HEK293 (cell line): ENCODE measurements at regions not wholly inside any gene's neighbourhood (a gene's known extent, or its start where the extent isn't known, plus 50 kb on each side); places are given as distances from the start of the nearest gene placed in this dataset.

Source experiments
- ZNF274 ChIP-seq, 2 experiments: fragments of 200-500 bp in 1 of 2; fragments of 450-650 bp in 1 of 2; sonication (Bioruptor generic) in 1 of 2; formaldehyde crosslinking in 1 of 2; IDR thresholded peaks; 2 replicates each; pipeline versions ENCODE4 v1.5.1 to v1.6.1; 2014 to 2016; ENCODE audit warnings: borderline replicate concordance in 1 of 2, inconsistent platforms in 1 of 2, low read length in 1 of 2, missing biosample characterization in 1 of 2, missing genetic modification characterization in 1 of 2
- TF ChIP-seq, protein P1 (sequence below): fragments of 450-650 bp; formaldehyde crosslinking; IDR thresholded peaks from 2 replicates; pipeline ENCODE4 v1.5.1; 2016; ENCODE audit warnings: missing biosample characterization, missing genetic modification characterization

DNA sequence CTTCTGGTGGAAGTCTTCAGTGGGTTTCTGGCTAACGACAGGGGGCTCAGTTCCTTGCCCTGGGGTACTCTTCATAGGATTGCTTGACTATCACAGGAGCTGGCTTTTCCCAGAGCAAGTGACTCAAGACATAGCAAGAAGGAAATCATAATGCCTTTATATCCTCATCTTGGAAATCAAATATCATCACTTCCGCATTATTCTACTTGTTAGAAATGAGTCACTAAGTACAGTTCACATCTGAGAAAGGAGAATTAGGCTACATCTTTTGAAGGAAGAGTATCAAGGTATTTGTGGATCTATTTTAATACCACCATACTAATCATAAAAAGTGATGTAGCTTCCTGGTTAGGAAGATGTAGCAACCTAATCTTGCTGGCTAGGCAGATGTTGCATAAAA is 148.2 kb upstream of the RAI14 start:
- TF ChIP-seq, protein P1, sequence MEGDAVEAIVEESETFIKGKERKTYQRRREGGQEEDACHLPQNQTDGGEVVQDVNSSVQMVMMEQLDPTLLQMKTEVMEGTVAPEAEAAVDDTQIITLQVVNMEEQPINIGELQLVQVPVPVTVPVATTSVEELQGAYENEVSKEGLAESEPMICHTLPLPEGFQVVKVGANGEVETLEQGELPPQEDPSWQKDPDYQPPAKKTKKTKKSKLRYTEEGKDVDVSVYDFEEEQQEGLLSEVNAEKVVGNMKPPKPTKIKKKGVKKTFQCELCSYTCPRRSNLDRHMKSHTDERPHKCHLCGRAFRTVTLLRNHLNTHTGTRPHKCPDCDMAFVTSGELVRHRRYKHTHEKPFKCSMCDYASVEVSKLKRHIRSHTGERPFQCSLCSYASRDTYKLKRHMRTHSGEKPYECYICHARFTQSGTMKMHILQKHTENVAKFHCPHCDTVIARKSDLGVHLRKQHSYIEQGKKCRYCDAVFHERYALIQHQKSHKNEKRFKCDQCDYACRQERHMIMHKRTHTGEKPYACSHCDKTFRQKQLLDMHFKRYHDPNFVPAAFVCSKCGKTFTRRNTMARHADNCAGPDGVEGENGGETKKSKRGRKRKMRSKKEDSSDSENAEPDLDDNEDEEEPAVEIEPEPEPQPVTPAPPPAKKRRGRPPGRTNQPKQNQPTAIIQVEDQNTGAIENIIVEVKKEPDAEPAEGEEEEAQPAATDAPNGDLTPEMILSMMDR (tag by site-specific recombination): no peak
- TF ChIP-seq ZNF274 (IDR thresholded peaks at IDR 0.05; ENCODE audit: low read length): no peak
- no peak for TF ChIP-seq ZNF274 (tag by site-specific recombination; IDR thresholded peaks at IDR 0.05; ENCODE audit: borderline replicate concordance)
